UCSD-AML1 (cell line): ENCODE measurements at regions not wholly inside any gene's neighbourhood (a gene's known extent, or its start where the extent isn't known, plus 50 kb on each side); places are given as distances from the start of the nearest gene placed in this dataset.
"Not testable (repeated sequence)": the region's sequence is repeated elsewhere in the genome, so short reads cannot be mapped to it uniquely, and the experiment has no call there.

Experiments
- DNase-seq: peaks from one replicate; lab custom pipeline; 2025; ENCODE audit not compliant: unreplicated experiment; lab: John Stamatoyannopoulos, UW

GRCh38 chr16:5944971-5945370 is 847.4 kb upstream of the EEF2KMT start:
- DNase-seq: no peak

- no peak for DNase-seq
Observed at GRCh38 chr16:5938607-5939006, 841.0 kb upstream of the EEF2KMT start.

GRCh38 chr16:5932906-5933305 is 835.3 kb upstream of the EEF2KMT start:
- DNase-seq: no peak

- DNase-seq: no peak
Observed at GRCh38 chr16:5928476-5929065, 831.0 kb upstream of the EEF2KMT start.

- no peak for DNase-seq
Observed at GRCh38 chr16:5925850-5926249, 828.3 kb upstream of the EEF2KMT start.

GRCh38 chr16:5922686-5923085 is 825.1 kb upstream of the EEF2KMT start:
- DNase-seq: no peak

- DNase-seq: no peak
Observed at GRCh38 chr16:5918567-5919130, 821.1 kb upstream of the EEF2KMT start.

- DNase-seq: no peak
Observed at GRCh38 chr16:5917436-5918195, 820.0 kb upstream of the EEF2KMT start.

- DNase-seq: no peak
Observed at GRCh38 chr16:5916711-5917191, 819.2 kb upstream of the EEF2KMT start.

GRCh38 chr16:5911241-5911640 is 813.6 kb upstream of the EEF2KMT start:
- DNase-seq: no peak

- not testable (repeated sequence) for DNase-seq
Observed at GRCh38 chr16:5909556-5909955, 812.0 kb upstream of the EEF2KMT start.

GRCh38 chr16:5907544-5907943 is 809.9 kb upstream of the EEF2KMT start:
- DNase-seq: no peak

GRCh38 chr16:5906351-5906750 is 808.8 kb upstream of the EEF2KMT start:
- no peak for DNase-seq

- no peak for DNase-seq
Observed at GRCh38 chr16:5905935-5906334, 808.3 kb upstream of the EEF2KMT start.

GRCh38 chr16:5903832-5904231 is 806.2 kb upstream of the EEF2KMT start:
- DNase-seq: no peak

GRCh38 chr16:5903153-5903552 is 805.6 kb upstream of the EEF2KMT start:
- DNase-seq: no peak

GRCh38 chr16:5900046-5900445 is 802.5 kb upstream of the EEF2KMT start:
- DNase-seq: no peak

GRCh38 chr16:5895976-5896375 is 798.4 kb upstream of the EEF2KMT start:
- no peak for DNase-seq

- no peak for DNase-seq
Observed at GRCh38 chr16:5895137-5895536, 797.5 kb upstream of the EEF2KMT start.

- DNase-seq: no peak
Observed at GRCh38 chr16:5891296-5891695, 793.7 kb upstream of the EEF2KMT start.

GRCh38 chr16:5885521-5885920 is 787.9 kb upstream of the EEF2KMT start:
- no peak for DNase-seq

- DNase-seq: no peak
Observed at GRCh38 chr16:5884996-5885395, 787.4 kb upstream of the EEF2KMT start.
